ENCODE measurements at regions not wholly inside any gene's neighbourhood (a gene's known extent, or its start where the extent isn't known, plus 50 kb on each side); places are given as distances from the start of the nearest gene placed in this dataset.

DNA sequence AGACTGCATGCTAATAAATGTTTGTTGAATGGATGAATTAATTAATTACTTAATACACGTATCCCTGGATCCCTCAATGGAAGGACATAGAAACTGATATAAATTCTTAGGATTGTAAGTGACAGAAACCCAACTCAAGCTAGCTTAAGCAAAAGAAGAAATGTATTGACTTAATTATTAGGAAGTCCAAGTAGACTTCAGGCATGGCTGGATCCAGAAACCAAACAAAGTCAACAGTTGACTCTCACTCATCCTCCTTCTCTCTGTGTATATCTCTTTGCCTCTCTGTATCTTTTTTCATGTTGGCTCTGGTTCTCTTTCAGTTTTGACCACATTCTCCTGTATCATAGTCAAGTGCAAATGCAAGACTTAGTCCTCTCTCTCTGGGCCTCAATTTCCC is 82.0 kb upstream of the CTNNBL1 start:
- Histone ChIP-seq H3K79me2 (no peaks in the 10 kb centered on the region), H3K36me3 (replicated peaks; ENCODE audit: insufficient read depth, low read depth) (no peaks in the 10 kb centered on the region), H3K4me2 (no peak overlapping the region), H2AFZ (no peak overlapping the region), H3K27ac (no peak overlapping the region), H3K4me1 (ENCODE audit: insufficient read depth) (no peaks in the 10 kb centered on the region), H3K9me2 (replicated peaks; ENCODE audit: insufficient read depth) (no peaks in the 10 kb centered on the region), H4K20me1 (ENCODE audit: insufficient read depth, poor library complexity, severe bottlenecking) (no peaks in the 10 kb centered on the region), H3K27me3 (no peaks in the 10 kb centered on the region), H3K9me3 (ENCODE audit: low read depth) (no peaks in the 10 kb centered on the region), H3K4me3 (no peak overlapping the region)
- 90% methylated on average over 1 of the region's 1 CpG for WGBS (ENCODE audit: low lambda C conversion rate, missing lambda C conversion rate)
- no peak for TF ChIP-seq EZH2phosphoT487 (IDR thresholded peaks at IDR 0.05; ENCODE audit: low read depth, severe bottlenecking, unreplicated experiment)
- no peak for TF ChIP-seq CTCF (IDR thresholded peaks at IDR 0.05; ENCODE audit: poor library complexity)
- TF ChIP-seq EZH2 (IDR thresholded peaks at IDR 0.05; ENCODE audit: borderline replicate concordance): no peak
- DNase-seq (ENCODE audit: low spot score): no peak

DNA sequence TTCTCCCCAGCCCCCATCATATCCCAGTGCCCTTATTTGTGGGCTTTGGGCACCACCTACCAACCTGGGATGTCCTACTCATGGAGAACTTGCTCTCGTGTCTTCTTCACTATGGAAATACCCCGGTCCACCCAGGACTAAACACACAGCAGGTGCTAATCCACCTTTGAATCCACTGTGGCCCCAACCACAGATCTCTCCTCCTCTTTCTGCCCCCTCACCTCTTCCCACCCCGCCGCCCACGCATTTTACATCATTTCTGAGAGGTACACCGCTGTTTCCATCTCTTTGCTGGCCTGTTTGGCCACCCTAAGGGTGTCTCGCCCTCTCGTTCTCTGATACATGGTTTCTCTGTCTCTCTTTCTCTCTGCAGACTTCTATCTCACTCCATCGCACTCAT is 82.5 kb upstream of the CTNNBL1 start:
- no peak for DNase-seq (ENCODE audit: low spot score)
- Histone ChIP-seq H3K27ac (no peak overlapping the region), H3K36me3 (replicated peaks; ENCODE audit: insufficient read depth, low read depth) (no peaks in the 10 kb centered on the region), H3K9me3 (ENCODE audit: low read depth) (no peaks in the 10 kb centered on the region), H3K4me3 (no peak overlapping the region), H3K79me2 (no peaks in the 10 kb centered on the region), H2AFZ (no peak overlapping the region), H3K9me2 (replicated peaks; ENCODE audit: insufficient read depth) (no peaks in the 10 kb centered on the region), H3K4me1 (ENCODE audit: insufficient read depth) (no peaks in the 10 kb centered on the region), H3K27me3 (no peaks in the 10 kb centered on the region), H3K4me2 (no peak overlapping the region), H4K20me1 (ENCODE audit: insufficient read depth, poor library complexity, severe bottlenecking) (no peaks in the 10 kb centered on the region)
- no peak for TF ChIP-seq CTCF (IDR thresholded peaks at IDR 0.05; ENCODE audit: poor library complexity)
- TF ChIP-seq EZH2 (IDR thresholded peaks at IDR 0.05; ENCODE audit: borderline replicate concordance): no peak
- TF ChIP-seq EZH2phosphoT487 (IDR thresholded peaks at IDR 0.05; ENCODE audit: low read depth, severe bottlenecking, unreplicated experiment): no peak
- 80% methylated on average over 9 of the region's 9 CpGs for WGBS (ENCODE audit: low lambda C conversion rate, missing lambda C conversion rate)

GRCh38 chr20:37610203-37610798 is 82.6 kb upstream of the BLCAP start:
- Histone ChIP-seq H3K36me3 (replicated peaks; ENCODE audit: insufficient read depth, low read depth) (no peaks in the 10 kb centered on the region), H3K4me2 (no peak overlapping the region), H3K27me3 (no peaks in the 10 kb centered on the region), H3K9me3 (ENCODE audit: low read depth) (no peaks in the 10 kb centered on the region), H3K79me2 (no peaks in the 10 kb centered on the region), H4K20me1 (ENCODE audit: insufficient read depth, poor library complexity, severe bottlenecking) (no peaks in the 10 kb centered on the region), H3K27ac (no peak overlapping the region), H3K9me2 (replicated peaks; ENCODE audit: insufficient read depth) (no peaks in the 10 kb centered on the region), H3K4me1 (ENCODE audit: insufficient read depth) (no peaks in the 10 kb centered on the region), H3K4me3 (no peak overlapping the region), H2AFZ (no peak overlapping the region)
- 71% methylated on average over 14 of the region's 14 CpGs for WGBS (ENCODE audit: low lambda C conversion rate, missing lambda C conversion rate)
- TF ChIP-seq EZH2phosphoT487 (IDR thresholded peaks at IDR 0.05; ENCODE audit: low read depth, severe bottlenecking, unreplicated experiment) (no peak), EZH2 (IDR thresholded peaks at IDR 0.05; ENCODE audit: borderline replicate concordance) (no peak), CTCF (IDR thresholded peaks at IDR 0.05; ENCODE audit: poor library complexity) (no peak)
- no peak for DNase-seq (ENCODE audit: low spot score)
